HG03196 (cell line): ENCODE measurements at regions not wholly inside any gene's neighbourhood (a gene's known extent, or its start where the extent isn't known, plus 50 kb on each side); places are given as distances from the start of the nearest gene placed in this dataset.

Experiments
- ATAC-seq: cut with Tn5 transposase; IDR thresholded peaks from one replicate; pipeline ENCODE4 v1.9.1; 2021; ENCODE audit not compliant: unreplicated experiment

DNA sequence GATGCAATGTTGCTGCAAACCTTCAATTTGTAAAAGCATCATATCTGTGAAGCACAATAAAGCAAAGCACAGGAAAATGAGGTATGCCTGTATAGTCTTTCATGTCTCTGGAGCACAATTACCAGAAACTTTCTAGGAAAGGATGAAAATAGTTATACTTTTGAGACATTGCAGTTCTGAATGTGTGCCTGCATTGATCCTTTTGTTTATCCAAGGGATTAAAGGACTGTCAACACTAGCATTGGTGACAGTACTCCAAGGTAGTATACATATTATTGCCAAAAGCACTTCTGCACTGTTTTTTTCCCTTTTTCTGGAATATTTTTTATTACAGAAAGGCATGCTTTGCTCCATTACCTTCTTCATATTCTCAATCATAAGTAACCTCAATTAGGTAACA, 476.0 kb downstream of the GABRG1 start:
- no peak for ATAC-seq

DNA sequence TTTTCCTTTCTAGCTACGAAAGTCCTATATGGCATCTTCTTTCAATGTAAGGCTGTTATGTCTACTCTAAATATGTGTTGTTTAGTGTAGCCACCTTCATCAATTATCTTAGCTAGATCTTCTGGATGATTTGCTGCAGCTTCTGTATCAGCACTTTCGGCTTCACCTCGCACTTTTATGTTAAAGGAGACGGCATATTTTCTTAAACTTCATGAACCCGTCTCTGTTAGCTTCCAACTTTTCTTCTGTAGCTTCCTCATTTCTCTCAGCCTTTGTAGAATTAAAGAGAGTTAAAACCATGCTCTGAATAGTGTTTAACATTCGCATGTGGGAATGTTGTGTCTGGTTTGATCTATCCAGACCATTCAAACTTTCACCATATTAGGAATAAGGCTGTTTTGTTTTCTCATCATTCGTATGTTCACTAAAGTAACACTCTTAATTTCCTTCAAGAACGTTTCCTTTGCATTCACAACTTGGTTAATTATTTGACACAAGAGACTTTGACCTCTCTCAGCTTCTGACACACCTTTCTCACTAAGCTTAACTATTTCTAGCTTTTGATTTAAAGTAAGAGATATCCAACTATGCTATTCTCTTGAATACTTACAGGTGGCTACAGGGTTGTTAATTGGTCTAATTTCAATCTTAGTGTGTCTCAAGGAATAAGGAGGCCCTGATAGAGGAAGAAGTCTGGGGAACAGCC, 476.8 kb downstream of the GABRG1 start:
- no peak for ATAC-seq

DNA sequence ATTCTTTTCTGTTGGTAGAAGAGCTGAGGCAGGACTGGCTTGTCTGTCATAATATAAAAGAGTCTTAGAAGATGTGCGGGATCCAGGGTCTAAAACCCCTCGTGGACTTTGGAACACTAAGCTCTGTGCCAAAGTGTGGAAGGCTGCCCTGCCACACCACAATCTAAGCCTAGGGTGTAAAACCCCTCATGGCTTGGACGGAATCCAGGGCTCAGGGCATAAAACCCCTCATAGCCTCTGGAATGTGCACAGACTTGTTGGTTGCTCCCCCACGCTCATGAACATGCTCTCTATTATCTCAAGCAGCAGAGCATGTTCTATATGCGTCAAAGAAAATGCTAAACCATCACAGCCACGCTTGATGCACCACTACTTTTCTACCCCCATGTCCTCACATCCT, 483.6 kb downstream of the GABRG1 start:
- no peak for ATAC-seq

DNA sequence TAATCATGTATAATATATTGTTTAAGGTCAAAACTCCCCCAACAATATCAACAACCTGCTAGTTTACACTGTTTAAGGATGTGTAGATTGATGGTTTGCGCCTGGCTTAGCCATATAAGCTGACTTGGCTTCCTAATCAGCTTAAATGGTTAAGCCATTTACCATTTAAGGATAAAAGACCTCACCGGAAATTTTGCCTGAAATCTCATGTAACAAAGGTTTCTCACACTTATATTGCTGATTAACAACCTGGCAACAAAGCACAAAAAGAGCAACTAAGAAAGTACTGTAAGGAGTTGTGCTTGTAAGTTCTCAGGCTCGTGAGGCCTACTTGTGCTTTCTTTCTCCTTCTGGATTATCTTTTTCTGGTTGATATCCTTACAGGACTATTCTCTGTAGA, 485.2 kb downstream of the GABRG1 start:
- no peak for ATAC-seq

DNA sequence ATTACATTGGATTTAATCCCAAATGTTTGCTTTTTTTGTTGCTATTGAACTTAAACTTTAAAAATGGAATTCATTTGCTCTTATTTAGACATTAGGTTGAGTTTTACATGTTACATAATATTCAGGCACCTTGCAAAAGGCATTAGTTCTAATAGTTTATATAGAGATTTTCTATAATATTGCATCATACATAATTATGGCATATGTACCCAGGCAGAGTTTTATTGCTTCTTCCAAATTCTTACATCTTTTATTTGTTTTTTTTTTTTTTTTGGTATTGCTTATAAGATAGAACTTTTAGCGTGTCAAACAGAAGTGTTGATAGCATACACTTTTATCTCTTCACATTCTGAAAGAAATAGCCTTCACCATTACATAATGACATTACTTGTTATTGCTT, 487.7 kb downstream of the GABRG1 start:
- no peak for ATAC-seq

DNA sequence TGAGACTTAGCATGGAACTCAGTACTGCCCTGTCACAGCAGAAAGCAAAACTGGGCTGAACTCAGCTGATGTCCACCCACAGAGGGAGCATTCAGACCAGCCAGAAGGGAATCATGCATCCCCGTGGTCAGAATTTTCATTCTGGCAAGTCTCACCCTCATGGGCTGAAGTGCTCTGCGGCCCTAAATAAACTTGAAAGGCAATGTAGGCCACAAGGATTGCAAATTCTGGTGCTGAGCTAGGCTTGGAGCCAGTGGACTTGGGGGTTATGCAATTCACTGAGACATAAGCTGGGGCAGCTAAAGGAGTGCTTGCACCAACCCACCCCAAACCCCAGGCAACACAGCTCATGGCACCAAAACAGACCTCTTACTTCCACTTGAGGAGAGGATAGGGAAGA, 494.1 kb downstream of the GABRG1 start:
- no peak for ATAC-seq

DNA sequence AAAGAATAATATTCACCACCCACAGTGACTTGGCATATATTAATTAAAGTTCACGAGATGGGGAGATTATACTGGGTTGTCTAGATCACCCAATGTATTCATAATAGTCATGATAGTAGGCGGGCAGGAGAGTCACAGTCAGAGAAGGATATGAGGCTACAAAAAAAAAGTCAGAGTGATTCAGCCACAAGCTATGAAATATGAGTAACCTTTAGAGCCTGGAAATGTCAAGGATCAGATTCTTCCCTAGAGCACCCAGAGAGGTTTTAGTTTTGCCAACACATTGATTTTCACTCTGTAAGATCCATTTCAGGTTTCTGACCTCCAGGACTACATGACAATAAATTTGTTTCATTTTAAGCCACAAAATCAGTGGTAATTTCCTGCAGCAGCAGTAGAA, 501.9 kb downstream of the GABRG1 start:
- no peak for ATAC-seq

DNA sequence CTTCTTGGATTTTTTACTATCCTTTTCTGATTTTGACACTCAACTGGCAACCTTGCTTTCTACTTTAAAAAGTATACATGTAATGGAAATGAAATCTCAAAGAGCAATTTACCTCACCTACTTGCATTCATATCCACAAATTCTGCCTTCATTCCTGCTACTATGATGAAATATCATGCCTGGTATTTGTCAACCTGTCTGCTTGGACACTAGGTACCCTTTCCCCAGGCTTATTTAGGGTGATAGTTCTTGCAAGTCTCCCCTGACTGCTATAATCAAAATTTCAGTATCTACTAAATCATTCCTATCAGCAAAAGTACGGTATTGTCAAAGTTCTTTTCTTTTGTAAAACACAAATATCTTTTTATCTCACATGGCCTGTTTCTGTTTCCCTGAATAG, 503.0 kb downstream of the GABRG1 start:
- ATAC-seq: no peak

DNA sequence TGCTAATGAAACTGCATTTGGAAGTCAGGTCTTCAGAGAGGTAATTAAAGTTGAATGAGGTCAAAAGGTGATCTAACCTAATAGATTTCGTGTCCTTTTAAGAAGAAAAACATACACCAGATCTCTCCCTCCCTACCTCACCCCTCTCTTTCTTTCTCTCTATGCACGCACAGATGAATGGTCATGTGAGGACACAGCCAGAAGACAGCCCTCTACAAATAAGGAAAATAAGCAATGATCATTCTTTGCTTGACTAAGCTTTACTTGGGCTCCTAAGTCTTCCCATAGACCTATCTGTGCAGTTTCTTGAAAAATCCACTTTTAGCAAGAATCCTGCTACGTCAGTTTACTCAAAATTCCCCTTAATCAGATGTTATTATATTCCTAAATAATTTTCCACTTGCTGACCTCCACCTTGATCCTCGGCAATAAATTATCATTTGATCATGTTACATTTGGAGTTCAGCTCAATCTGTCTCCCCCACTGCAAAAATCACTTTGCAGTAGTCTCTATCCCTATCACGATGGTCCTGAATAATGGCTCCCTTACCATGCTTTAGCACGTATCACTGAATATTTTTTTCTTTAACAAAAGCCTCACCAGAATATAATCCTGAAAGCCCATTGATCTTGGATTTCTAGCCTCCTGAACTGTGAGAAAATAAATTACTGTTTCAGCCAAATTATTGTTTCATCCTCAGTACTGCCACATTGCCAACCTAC, 527.3 kb downstream of the GABRG1 start:
- ATAC-seq: no peak

DNA sequence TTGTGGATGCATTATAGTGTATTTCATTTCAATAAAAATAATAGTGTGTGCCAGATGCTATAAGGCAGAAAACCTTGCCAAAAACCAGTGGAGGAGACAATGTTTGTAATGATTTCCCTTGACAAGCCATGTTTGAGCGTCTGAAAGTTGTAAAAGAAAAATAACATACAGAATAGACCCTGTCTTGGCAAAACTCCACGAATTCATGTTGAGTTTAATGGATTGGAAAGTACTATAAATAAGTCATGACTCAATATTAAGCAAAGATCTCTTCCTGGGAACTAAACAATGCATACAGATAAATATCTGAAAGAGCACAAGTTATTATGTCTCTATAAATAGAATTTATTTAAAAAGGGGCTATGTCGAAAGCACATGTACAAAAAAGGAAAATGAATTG, 543.5 kb downstream of the GABRG1 start:
- ATAC-seq: no peak

DNA sequence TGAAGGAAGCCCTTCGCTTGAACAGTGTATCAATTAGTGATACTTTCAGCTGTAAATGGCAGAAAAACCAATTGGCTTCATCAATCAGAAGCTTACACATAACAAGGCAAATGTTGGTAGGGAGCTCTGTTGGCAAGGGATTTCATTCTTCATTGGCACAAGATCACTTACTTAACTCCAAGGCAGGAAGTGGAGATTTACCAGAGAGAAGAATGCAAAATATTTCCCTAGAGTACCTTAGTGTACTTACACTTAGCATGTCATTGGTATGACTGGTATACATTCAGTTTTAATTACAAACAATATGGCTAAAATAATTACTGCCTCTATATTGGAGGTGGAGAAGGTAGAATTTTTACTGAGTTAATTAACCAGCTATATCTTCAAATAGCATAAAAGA, 545.0 kb downstream of the GABRG1 start:
- no peak for ATAC-seq

DNA sequence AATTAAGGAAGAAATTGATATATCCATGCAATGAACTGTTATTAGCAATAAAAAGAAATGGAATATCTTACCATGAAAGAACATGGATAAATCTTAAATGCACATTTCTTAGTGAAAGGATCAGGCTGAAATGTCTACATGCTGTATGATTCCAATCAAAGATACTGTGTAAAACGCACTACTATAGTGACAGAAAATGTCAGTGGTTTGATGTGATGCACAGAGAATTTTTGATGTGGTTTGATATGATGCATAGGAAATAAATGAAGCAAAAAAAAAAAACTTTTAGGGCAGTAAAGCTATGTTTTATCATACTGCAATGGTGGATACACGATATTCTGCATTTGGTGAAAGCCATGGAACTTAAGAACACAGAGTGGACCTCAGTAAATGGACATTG, 547.6 kb downstream of the GABRG1 start:
- ATAC-seq: no peak

DNA sequence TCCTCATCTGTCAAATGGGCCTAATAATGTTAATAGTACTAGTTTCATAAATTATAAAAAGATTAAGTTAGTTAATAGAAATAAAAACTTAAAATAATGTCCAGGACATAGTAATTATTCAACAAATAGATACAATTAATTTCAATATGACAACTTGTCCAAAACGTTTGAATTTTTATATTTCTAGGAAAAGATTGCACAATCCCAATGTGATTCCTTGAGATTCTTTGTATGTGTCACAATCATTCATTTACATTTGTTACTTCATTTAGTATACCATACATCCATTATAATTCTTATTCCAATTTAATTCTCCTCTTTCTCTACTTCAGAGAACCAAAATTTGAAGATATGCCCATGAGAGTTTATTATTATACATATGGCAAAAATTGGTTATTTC, 554.2 kb downstream of the GABRG1 start:
- ATAC-seq: no peak

DNA sequence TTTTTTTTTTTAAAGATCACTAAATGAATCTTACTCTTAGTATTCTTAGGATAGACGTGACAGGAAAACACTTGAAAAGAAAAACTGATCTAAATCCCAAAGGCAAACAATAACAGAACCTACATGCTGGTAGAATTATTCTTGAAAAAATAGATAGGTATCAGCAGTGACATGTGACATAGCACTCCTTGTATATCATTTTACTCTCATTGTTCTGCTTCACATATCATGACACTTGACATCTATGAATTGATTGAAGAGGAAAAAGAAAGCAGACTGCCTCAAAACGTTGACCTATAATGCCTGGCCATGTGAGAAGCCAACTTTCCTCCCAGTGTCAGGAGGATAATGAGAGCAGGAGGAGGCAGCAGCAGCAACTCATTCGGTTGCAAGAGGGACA, 555.2 kb downstream of the GABRG1 start:
- ATAC-seq: no peak

DNA sequence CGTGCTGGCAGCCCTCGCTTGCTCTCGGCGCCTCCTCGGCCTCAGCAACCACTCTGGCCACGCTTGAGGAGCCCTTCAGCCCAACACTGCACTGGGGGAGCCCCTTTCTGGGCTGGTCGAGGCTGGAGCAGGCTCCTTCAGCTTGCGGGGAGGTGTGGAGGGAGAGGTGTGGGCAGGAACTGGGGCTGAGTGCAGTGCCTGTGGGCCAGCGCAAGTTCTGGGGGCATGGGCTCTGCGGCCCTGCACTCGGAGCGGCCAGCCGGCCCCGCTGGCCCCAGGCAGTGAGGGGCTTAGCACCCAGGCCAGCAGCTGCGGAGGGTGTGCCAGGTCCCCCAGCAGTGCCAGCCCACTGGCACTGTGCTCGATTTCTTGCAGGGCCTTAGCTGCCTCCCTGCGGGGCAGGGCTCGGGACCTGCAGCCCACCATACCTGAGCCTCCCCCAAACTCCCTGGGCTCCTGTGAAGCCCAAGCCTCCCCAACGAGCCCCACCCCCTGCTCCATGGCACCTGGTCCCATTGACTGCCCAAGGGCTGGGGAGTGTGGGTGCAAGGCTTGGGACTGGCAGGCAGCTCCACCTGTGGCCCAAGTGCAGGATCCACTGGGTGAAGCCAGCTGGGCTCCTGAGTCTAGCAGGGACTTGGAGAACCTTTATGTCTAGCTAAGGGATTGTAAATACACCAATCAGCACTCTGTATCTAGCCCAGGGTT, 556.8 kb downstream of the GABRG1 start:
- ATAC-seq: no peak

DNA sequence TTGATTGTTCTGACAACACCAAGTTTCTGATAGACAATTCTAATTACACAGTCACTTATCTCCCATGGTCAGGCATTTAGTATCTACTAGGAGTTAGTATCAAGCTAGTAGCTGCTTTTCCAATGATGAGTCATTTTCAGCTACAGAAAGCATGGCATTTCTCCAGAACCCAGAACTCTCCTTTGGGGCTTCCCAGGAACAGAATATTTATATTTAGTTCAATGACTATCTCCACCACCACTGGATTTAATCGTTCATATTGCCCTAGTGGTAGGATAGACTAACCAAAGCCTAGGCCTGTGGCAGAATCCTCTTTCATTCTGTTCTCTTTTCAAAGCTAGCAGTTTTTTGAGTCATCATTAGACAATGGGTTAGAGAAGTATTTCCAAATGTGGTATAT, 569.4 kb downstream of the GABRG1 start:
- no peak for ATAC-seq

DNA sequence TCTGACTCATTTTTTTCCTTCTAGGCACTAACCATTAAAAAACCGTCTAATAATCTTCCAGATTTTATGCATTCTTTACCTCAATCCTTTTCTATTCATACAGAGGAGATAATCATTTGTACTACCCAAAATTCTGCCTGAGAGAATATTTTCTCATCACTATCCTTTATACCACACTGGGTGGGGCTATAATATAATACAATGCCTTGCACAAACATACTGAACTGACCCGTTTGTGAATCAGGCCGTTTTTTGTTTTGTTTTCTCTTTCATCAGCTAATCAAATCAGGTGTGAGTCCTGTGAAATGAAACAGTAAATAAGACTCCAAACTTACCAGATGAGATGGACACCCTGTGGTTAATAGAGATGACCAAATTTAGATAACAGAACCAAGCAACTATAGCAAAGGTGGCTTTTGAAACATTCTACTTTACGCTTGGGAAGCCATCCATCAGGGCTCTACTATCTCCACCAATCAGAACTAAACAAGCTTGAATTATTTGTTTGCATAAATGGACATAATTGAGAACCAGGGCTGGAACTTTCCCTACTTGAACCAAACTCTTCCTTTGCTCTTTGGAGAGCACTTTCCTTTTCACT, 573.0 kb downstream of the GABRG1 start:
- ATAC-seq: no peak

DNA sequence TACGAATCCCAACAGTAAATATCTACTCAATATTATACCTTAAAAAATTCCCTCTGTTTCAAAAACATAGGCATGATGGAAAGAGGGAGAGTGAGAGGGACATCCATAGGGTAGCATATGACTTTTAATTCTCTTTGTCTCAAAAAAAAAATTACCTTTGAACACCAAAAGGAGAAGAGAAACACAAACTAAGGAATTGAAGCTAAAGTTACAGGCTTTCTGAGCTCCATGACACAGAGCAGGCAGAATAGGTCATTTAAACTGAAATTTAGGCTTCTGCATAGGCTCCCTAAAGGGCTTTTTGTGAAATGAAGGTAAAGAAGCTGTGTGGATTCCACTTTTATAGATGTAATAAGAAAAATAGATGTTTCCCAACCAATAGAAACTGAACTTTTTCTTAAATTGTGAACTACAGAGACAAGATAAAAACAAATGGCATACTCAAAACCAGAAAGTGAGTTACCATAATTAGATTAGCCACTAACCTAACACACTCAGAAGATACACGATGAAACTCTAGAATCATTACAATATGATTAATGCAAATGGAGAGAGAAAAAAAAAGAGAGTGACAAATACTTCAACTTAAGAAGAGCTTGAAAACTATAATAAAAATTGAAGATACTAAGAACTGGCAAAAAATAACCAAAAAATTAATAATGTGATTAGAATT, 584.6 kb downstream of the GABRG1 start:
- ATAC-seq: no peak

DNA sequence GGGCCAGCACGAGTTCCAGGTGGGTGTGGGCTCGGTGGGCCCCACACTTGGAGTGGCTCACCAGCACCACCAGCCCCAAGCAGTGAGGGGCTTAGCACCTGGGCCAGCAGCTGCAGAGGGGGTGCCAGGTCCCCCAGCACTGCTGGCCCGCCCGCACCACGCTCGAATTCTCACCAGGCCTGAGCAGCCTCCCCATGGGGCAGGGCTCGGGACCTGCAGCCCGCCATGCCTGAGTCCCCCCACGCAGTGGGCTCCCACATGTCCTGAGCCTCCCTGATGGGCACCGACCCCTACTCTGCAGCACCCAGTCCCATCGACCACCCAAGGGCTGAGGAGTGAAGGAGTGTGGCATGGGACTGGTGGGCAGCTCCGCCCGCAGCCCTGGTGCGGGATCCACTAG, 593.4 kb downstream of the GABRG1 start:
- no peak for ATAC-seq

DNA sequence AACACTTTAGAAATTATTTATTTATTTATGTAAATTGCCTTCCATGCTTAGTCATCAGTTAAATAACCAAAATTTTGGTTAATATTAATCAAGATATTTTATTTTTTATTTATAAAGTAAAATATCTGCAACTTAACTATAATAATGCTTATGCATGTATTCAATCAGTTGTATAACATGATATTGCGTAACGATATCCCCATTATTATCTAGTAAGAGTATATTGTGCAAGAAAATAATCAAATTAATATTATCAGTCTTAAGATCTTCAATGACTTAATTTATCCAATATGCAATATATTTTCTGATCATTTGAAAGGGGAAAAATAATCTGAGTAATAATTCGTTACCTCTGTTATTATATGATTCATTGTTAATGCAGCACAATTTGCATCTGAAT, 596.7 kb downstream of the GABRG1 start:
- no peak for ATAC-seq

DNA sequence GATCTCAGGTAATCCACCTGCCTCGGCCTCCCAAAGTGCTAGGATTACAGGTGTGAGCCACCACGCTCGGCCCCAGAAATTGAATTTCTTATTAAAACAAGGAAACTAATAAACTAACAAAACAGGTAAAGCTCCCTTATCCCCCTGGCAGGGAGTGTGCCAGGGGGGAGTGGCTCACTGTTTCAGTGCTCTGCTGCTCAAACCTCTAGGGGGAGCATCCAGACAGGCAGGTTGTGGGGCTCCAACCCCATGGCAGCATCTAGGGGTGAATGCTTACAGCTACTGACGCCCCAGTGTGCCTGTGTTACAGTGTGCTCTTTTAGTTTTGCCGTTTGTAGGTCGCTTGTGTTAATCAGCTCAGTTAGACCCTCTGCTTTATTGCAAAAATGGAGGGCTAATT, 605.0 kb downstream of the GABRG1 start:
- ATAC-seq: no peak
